Neural cell (in vitro differentiated cells): ENCODE measurements at regions not wholly inside any gene's neighbourhood (a gene's known extent, or its start where the extent isn't known, plus 50 kb on each side); places are given as distances from the start of the nearest gene placed in this dataset.

Experiments used
- H2AFZ ChIP-seq: fragments of 200-600, 300-800 bp; sonication (generic), shearing (Covaris generic); 2 replicates; pipeline ENCODE4 v1.6.0; 2014; ENCODE audit warnings: low read depth, mild to moderate bottlenecking, antibody characterized with exemption, low read length, moderate library complexity
- H3F3A ChIP-seq: fragments of 200-600 bp; shearing (Covaris generic); 2 replicates; pipeline ENCODE4 v1.6.1; 2016; ENCODE audit warnings: mild to moderate bottlenecking, moderate library complexity, mixed read lengths, antibody characterized with exemption, low read length; ENCODE audit not compliant: insufficient read depth, poor library complexity, severe bottlenecking
- H3K27ac ChIP-seq: fragments of 200-600, 300-800 bp; sonication (generic), shearing (Covaris generic); 2 replicates; pipeline ENCODE4 v1.5.1; 2014; ENCODE audit warnings: mild to moderate bottlenecking, low read length, moderate library complexity
- H3K27me3 ChIP-seq: fragments of 300-800, 200-600 bp; sonication (generic), shearing (Covaris generic); 2 replicates; pipeline ENCODE4 v1.6.0; 2014; ENCODE audit warnings: mild to moderate bottlenecking, low read depth, low read length, moderate library complexity; ENCODE audit not compliant: insufficient read depth
- H3K36me3 ChIP-seq: fragments of 300-800, 200-600 bp; sonication (generic), shearing (Covaris generic); 2 replicates; pipeline ENCODE4 v1.5.1; 2014; ENCODE audit warnings: mild to moderate bottlenecking, antibody characterized with exemption, low read length, moderate library complexity; ENCODE audit not compliant: insufficient read depth
- H3K4me2 ChIP-seq: fragments of 300-800, 200-600 bp; sonication (generic), shearing (Covaris generic); 2 replicates; pipeline ENCODE4 v1.6.0; 2014; ENCODE audit warnings: mild to moderate bottlenecking, low read length
- H3K4me3 ChIP-seq: fragments of 300-800, 200-600 bp; sonication (generic), shearing (Covaris generic); 2 replicates; pipeline ENCODE4 v1.5.1; 2014; ENCODE audit warnings: mild to moderate bottlenecking, low read length, moderate library complexity
- H3K79me2 ChIP-seq: fragments of 200-600 bp; shearing (Covaris generic); replicated peaks from 2 replicates; pipeline ENCODE4 v1.6.0; 2014; ENCODE audit warnings: mild to moderate bottlenecking, low read length, moderate library complexity; ENCODE audit not compliant: insufficient read depth
- H3K9ac ChIP-seq: fragments of 300-800, 200-600 bp; sonication (generic), shearing (Covaris generic); 2 replicates; pipeline ENCODE4 v1.6.1; 2016; ENCODE audit warnings: mild to moderate bottlenecking, low read length, mixed read lengths
- H3K9me2 ChIP-seq: fragments of 200-600 bp; shearing (Covaris generic); 2 replicates; pipeline ENCODE4 v1.6.1; 2016; ENCODE audit warnings: mild to moderate bottlenecking, low read length, mixed read lengths; ENCODE audit not compliant: insufficient read depth
- H3K9me3 ChIP-seq: fragments of 200-600, 300-800 bp; sonication (generic), shearing (Covaris generic); 2 replicates; pipeline ENCODE4 v1.6.1; 2016; ENCODE audit warnings: mild to moderate bottlenecking, mixed run types, low read length, moderate library complexity, mixed read lengths
- H4K20me1 ChIP-seq: fragments of 200-600 bp; shearing (Covaris generic); 2 replicates; pipeline ENCODE4 v1.6.1; 2016; ENCODE audit warnings: mild to moderate bottlenecking, mixed run types; ENCODE audit not compliant: insufficient read depth
- CTCF ChIP-seq: fragments of 450-650 bp; IDR thresholded peaks from 2 replicates; pipeline ENCODE4 v1.5.1; 2014; ENCODE audit warnings: antibody characterized with exemption, mild to moderate bottlenecking, moderate library complexity; ENCODE audit not compliant: poor library complexity, severe bottlenecking
- EP300 ChIP-seq: fragments of 450-650 bp; conservative IDR thresholded peaks from 2 replicates; pipeline ENCODE4 v1.6.1; 2014; ENCODE audit warnings: antibody characterized with exemption, mild to moderate bottlenecking, moderate library complexity; ENCODE audit not compliant: poor library complexity, severe bottlenecking
- EZH2 ChIP-seq: fragments of 200-600, 300-800 bp; shearing (Covaris generic), sonication (generic); IDR thresholded peaks from 2 replicates; pipeline ENCODE4 v1.6.1; 2014; ENCODE audit warnings: antibody characterized with exemption, low read length, borderline replicate concordance, mild to moderate bottlenecking; ENCODE audit not compliant: insufficient read depth, poor library complexity, severe bottlenecking
- MXI1 ChIP-seq: fragments of 450-650 bp; conservative IDR thresholded peaks from 2 replicates; pipeline ENCODE4 v1.6.1; 2014; ENCODE audit warnings: antibody characterized with exemption, mild to moderate bottlenecking; ENCODE audit not compliant: poor library complexity, severe bottlenecking
- POLR2AphosphoS5 ChIP-seq: IDR thresholded peaks from 2 replicates; pipeline ENCODE4 v1.6.1; 2012
- RAD21 ChIP-seq: fragments of 450-650 bp; conservative IDR thresholded peaks from 2 replicates; pipeline ENCODE4 v1.6.1; 2014; ENCODE audit warnings: antibody characterized with exemption, mild to moderate bottlenecking, moderate library complexity
- SMC3 ChIP-seq: fragments of 450-650 bp; conservative IDR thresholded peaks from 2 replicates; pipeline ENCODE4 v1.6.1; 2014; ENCODE audit warnings: antibody characterized with exemption, mild to moderate bottlenecking, moderate library complexity; ENCODE audit not compliant: poor library complexity
- TAF1 ChIP-seq: IDR thresholded peaks from 2 replicates; pipeline ENCODE4 v1.6.1; 2012; ENCODE audit warnings: low read depth
- TF ChIP-seq, protein P1 (sequence below): IDR thresholded peaks from 2 replicates; pipeline ENCODE4 v1.6.1; 2012; ENCODE audit warnings: borderline replicate concordance

DNA sequence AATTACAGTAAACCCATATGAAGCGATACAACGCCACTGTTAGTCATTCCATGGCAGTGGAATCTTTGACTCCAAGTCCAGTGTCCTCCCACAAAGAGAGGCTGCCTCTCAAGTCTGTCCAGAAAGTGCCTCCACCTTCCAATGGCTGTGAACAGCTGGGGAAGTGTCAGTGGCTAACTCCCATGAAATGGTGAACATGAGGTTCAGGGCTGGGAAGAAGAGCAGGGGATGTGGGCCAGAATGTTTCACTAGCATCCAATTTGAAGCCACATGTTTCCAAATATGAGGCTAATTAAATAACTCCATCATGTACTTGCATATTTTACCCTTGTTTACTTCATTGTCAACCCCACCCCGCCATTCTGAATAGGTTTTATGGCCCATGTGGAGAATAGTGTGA is 53.1 kb upstream of the CHST15 start:
- Histone ChIP-seq H3K4me3 (no peak overlapping the region), H3K9me3 (no peaks in the 10 kb centered on the region), H3K9ac (no peak overlapping the region), H3F3A (peaks cover 6% of the 10 kb centered on the region), H3K27ac (no peak overlapping the region), H3K4me2 (no peak overlapping the region), H3K36me3 (no peaks in the 10 kb centered on the region), H3K9me2 (no peaks in the 10 kb centered on the region), H4K20me1 (no peaks in the 10 kb centered on the region), H3K79me2 (no peaks in the 10 kb centered on the region), H2AFZ (no peak overlapping the region), H3K27me3 (no peaks in the 10 kb centered on the region)
- no peak for TF ChIP-seq MXI1
- TF ChIP-seq, protein P1, sequence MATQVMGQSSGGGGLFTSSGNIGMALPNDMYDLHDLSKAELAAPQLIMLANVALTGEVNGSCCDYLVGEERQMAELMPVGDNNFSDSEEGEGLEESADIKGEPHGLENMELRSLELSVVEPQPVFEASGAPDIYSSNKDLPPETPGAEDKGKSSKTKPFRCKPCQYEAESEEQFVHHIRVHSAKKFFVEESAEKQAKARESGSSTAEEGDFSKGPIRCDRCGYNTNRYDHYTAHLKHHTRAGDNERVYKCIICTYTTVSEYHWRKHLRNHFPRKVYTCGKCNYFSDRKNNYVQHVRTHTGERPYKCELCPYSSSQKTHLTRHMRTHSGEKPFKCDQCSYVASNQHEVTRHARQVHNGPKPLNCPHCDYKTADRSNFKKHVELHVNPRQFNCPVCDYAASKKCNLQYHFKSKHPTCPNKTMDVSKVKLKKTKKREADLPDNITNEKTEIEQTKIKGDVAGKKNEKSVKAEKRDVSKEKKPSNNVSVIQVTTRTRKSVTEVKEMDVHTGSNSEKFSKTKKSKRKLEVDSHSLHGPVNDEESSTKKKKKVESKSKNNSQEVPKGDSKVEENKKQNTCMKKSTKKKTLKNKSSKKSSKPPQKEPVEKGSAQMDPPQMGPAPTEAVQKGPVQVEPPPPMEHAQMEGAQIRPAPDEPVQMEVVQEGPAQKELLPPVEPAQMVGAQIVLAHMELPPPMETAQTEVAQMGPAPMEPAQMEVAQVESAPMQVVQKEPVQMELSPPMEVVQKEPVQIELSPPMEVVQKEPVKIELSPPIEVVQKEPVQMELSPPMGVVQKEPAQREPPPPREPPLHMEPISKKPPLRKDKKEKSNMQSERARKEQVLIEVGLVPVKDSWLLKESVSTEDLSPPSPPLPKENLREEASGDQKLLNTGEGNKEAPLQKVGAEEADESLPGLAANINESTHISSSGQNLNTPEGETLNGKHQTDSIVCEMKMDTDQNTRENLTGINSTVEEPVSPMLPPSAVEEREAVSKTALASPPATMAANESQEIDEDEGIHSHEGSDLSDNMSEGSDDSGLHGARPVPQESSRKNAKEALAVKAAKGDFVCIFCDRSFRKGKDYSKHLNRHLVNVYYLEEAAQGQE, result no peak
- no peak for TF ChIP-seq POLR2AphosphoS5
- no peak for TF ChIP-seq TAF1
- TF ChIP-seq CTCF, result no peak
- no peak for TF ChIP-seq EZH2
- TF ChIP-seq RAD21, result no peak
- no peak for TF ChIP-seq EP300
- TF ChIP-seq SMC3, result no peak

- Histone ChIP-seq H2AFZ (no peak overlapping the region), H3K9me2 (no peaks in the 10 kb centered on the region), H3K27ac (no peak overlapping the region), H4K20me1 (no peaks in the 10 kb centered on the region), H3K9ac (no peak overlapping the region), H3K36me3 (no peaks in the 10 kb centered on the region), H3K4me3 (no peak overlapping the region), H3F3A (peaks cover 6% of the 10 kb centered on the region), H3K9me3 (peaks cover 3% of the 10 kb centered on the region), H3K4me2 (no peak overlapping the region), H3K79me2 (no peaks in the 10 kb centered on the region), H3K27me3 (no peaks in the 10 kb centered on the region)
- TF ChIP-seq, protein P1, result no peak
- no peak for TF ChIP-seq RAD21
- TF ChIP-seq EZH2, result no peak
- TF ChIP-seq EP300, result no peak
- TF ChIP-seq POLR2AphosphoS5, result no peak
- no peak for TF ChIP-seq SMC3
- TF ChIP-seq MXI1, result no peak
- no peak for TF ChIP-seq TAF1
- TF ChIP-seq CTCF, result no peak
Observed at GRCh38 chr10:124145109-124145870, 51.9 kb upstream of the CHST15 start.
